GM23248 (cell line): ENCODE measurements at regions not wholly inside any gene's neighbourhood (a gene's known extent, or its start where the extent isn't known, plus 50 kb on each side); places are given as distances from the start of the nearest gene placed in this dataset.

ENCODE experiments used
- EZH2 ChIP-seq: fragments of 200-600 bp; sonication (generic); IDR thresholded peaks from 2 replicates; pipeline ENCODE4 v1.6.1; 2018; ENCODE audit warnings: antibody characterized with exemption, mild to moderate bottlenecking; ENCODE audit not compliant: insufficient read depth, poor library complexity, severe bottlenecking
- EZH2phosphoT487 ChIP-seq: fragments of 200-600 bp; sonication (generic); IDR thresholded peaks from 2 replicates; pipeline ENCODE4 v1.6.1; 2018; ENCODE audit warnings: antibody characterized with exemption, moderate library complexity, mild to moderate bottlenecking, low read depth; ENCODE audit not compliant: insufficient read depth

DNA sequence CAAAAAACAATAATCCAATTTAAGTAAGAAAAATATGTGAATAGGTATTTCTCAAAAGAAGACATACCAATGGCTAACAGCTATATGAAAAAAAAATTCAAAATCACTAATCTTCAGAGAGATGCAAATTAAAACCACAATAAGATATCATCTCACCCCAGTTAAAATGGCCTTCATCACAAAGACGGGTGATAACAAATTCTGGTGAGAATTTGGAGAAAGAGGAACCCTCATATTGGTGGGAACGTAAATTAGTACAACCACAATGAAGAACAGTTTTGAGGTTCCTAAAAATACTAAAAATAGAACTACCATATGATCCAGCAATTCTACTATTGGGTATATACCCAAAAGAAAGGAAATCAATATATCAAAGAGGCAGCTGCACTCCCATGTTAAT is 94.3 kb downstream of the TMEM167A start:
- TF ChIP-seq EZH2phosphoT487 (no peak), EZH2 (no peak)
